IMR-90 (cell line): ENCODE measurements at regions not wholly inside any gene's neighbourhood (a gene's known extent, or its start where the extent isn't known, plus 50 kb on each side); places are given as distances from the start of the nearest gene placed in this dataset.

Experiments used
- ATAC-seq: fragments of 200-7000 bp; cut with Tn5 transposase; 2 replicates; pipeline ENCODE4 v1.9.1; 2020; ENCODE audit warnings: low read depth, mild to moderate bottlenecking, moderate library complexity
- BruUV-seq: library from RNA; stranded (reverse); fragments of 400-500 nt; replicated peaks from 2 replicates; lab custom pipeline; 2021; lab: Mats Ljungman, UMichigan
- CTCF ChIA-PET: fragments of 300-600 bp; formaldehyde crosslinking; extraction: SDS; loops from one replicate; lab custom pipeline; 2021; ENCODE audit warnings: antibody characterized with exemption; lab: Yijun Ruan, JAX
- POLR2A ChIA-PET: fragments of 300-600 bp; sonication (Branson Sonifier 250); formaldehyde crosslinking; loops from one replicate; lab custom pipeline; 2022; ENCODE audit warnings: antibody characterized with exemption; ENCODE audit not compliant: unreplicated experiment; lab: Charles Lee
- DNase-seq: peaks from one replicate; pipeline ENCODE4 v3.0.0; 2013
- H2AFZ ChIP-seq: replicated peaks from 2 replicates; pipeline ENCODE3; 2013; ENCODE audit warnings: low read length, mild to moderate bottlenecking; ENCODE audit not compliant: poor library complexity
- H2AK5ac ChIP-seq: 2 replicates; pipeline ENCODE4 v1.6.1; 2013; ENCODE audit warnings: low read depth, low read length, inconsistent platforms
- H2AK9ac ChIP-seq: replicated peaks from 2 replicates; pipeline ENCODE3; 2013; ENCODE audit warnings: mild to moderate bottlenecking, low read depth, low read length, moderate library complexity; ENCODE audit not compliant: poor library complexity
- H2BK120ac ChIP-seq: 2 replicates; pipeline ENCODE4 v1.6.1; 2013; ENCODE audit warnings: low read depth, low read length, inconsistent platforms
- H2BK15ac ChIP-seq: 3 replicates; pipeline ENCODE4 v1.6.1; 2013; ENCODE audit warnings: low read depth, low read length, inconsistent platforms
- H2BK20ac ChIP-seq: 2 replicates; pipeline ENCODE4 v1.6.1; 2013; ENCODE audit warnings: low read depth, mild to moderate bottlenecking, inconsistent platforms, low read length, moderate library complexity
- H2BK5ac ChIP-seq: 2 replicates; pipeline ENCODE4 v1.6.1; 2013; ENCODE audit warnings: mild to moderate bottlenecking, low read depth, low read length, inconsistent platforms; ENCODE audit not compliant: poor library complexity, severe bottlenecking
- H3K14ac ChIP-seq: replicated peaks from 2 replicates; pipeline ENCODE4 v1.6.1; 2013; ENCODE audit warnings: low read depth, low read length, inconsistent platforms
- H3K18ac ChIP-seq: 2 replicates; pipeline ENCODE4 v1.6.1; 2013; ENCODE audit warnings: low read depth, low read length, control low read depth
- H3K23ac ChIP-seq: 2 replicates; pipeline ENCODE4 v1.6.1; 2013; ENCODE audit warnings: low read depth, low read length, inconsistent platforms
- H3K27ac ChIP-seq: 2 replicates; pipeline ENCODE4 v1.5.1; 2013; ENCODE audit warnings: mild to moderate bottlenecking, control low read depth, low read length; ENCODE audit not compliant: insufficient read depth
- H3K27me3 ChIP-seq: 2 replicates; pipeline ENCODE4 v1.6.1; 2013; ENCODE audit warnings: low read length; ENCODE audit not compliant: control insufficient read depth, insufficient read depth
- H3K36me3 ChIP-seq: 2 replicates; pipeline ENCODE4 v1.6.1; 2013; ENCODE audit warnings: low read length, mixed read lengths; ENCODE audit not compliant: control insufficient read depth, insufficient read depth
- H3K4ac ChIP-seq: 2 replicates; pipeline ENCODE4 v1.6.1; 2013; ENCODE audit warnings: low read depth, low read length, inconsistent platforms
- H3K4me1 ChIP-seq: 2 replicates; pipeline ENCODE4 v1.6.1; 2013; ENCODE audit warnings: low read length, mixed read lengths; ENCODE audit not compliant: control insufficient read depth, insufficient read depth
- H3K4me2 ChIP-seq: 2 replicates; pipeline ENCODE4 v1.6.1; 2013; ENCODE audit warnings: low read depth, mild to moderate bottlenecking, control low read depth, low read length, moderate library complexity
- H3K4me3 ChIP-seq: 2 replicates; pipeline ENCODE4 v1.5.1; 2013; ENCODE audit warnings: low read depth, mild to moderate bottlenecking, control low read depth, low read length, moderate library complexity; ENCODE audit not compliant: insufficient read depth
- H3K56ac ChIP-seq: 2 replicates; pipeline ENCODE4 v1.6.1; 2013; ENCODE audit warnings: low read length, inconsistent platforms; ENCODE audit not compliant: insufficient read depth; ENCODE audit errors: extremely low read depth
- H3K79me1 ChIP-seq, 2 experiments: 2 replicates each; pipeline ENCODE4 v1.6.1; 2013; ENCODE audit warnings: low read length in 2 of 2, inconsistent platforms in 1 of 2, low read depth in 1 of 2
- H3K9ac ChIP-seq: 2 replicates; pipeline ENCODE4 v1.6.1; 2013; ENCODE audit warnings: low read depth, low read length, control low read depth
- H3K9me1 ChIP-seq: 2 replicates; pipeline ENCODE4 v1.6.1; 2013; ENCODE audit warnings: low read length, inconsistent platforms; ENCODE audit not compliant: insufficient read depth
- H3K9me3 ChIP-seq: 2 replicates; pipeline ENCODE4 v1.6.1; 2013; ENCODE audit warnings: low read length; ENCODE audit not compliant: control insufficient read depth, insufficient read depth
- H4K20me1 ChIP-seq: 2 replicates; pipeline ENCODE4 v1.6.1; 2013; ENCODE audit warnings: low read length, inconsistent platforms; ENCODE audit not compliant: insufficient read depth
- H4K5ac ChIP-seq: 2 replicates; pipeline ENCODE4 v1.6.1; 2013; ENCODE audit warnings: mild to moderate bottlenecking, low read depth, low read length, control low read depth
- H4K8ac ChIP-seq, 2 experiments: 2 replicates each; pipeline ENCODE4 v1.6.1; 2013; ENCODE audit warnings: low read depth in 2 of 2, low read length in 2 of 2, control low read depth in 1 of 2, inconsistent platforms in 1 of 2
- H4K91ac ChIP-seq: 2 replicates; pipeline ENCODE4 v1.6.1; 2013; ENCODE audit warnings: low read depth, low read length, inconsistent platforms; ENCODE audit not compliant: insufficient read depth
- BHLHE40 ChIP-seq: fragments of 150-350 bp; IDR thresholded peaks from 2 replicates; pipeline ENCODE4 v1.6.1; 2016; ENCODE audit warnings: mild to moderate bottlenecking, low read depth, low read length
- CEBPB ChIP-seq: IDR thresholded peaks from 2 replicates; pipeline ENCODE4 v1.6.1; 2012; ENCODE audit warnings: low read depth, low read length, improper control_type of control experiment
- FOS ChIP-seq: fragments of 150-350 bp; IDR thresholded peaks from 2 replicates; pipeline ENCODE4 v1.6.1; 2016; ENCODE audit warnings: low read depth, low read length
- MAFK ChIP-seq: IDR thresholded peaks from 2 replicates; pipeline ENCODE4 v1.6.1; 2012; ENCODE audit warnings: low read depth, low read length, improper control_type of control experiment
- MAZ ChIP-seq: IDR thresholded peaks from 2 replicates; pipeline ENCODE4 v1.6.1; 2012; ENCODE audit warnings: low read depth, mild to moderate bottlenecking, low read length, improper control_type of control experiment, moderate library complexity, borderline replicate concordance
- MXI1 ChIP-seq: IDR thresholded peaks from 2 replicates; pipeline ENCODE4 v1.6.1; 2012; ENCODE audit warnings: low read depth, mild to moderate bottlenecking, low read length, moderate library complexity, borderline replicate concordance
- NFE2L2 ChIP-seq: fragments of 150-350 bp; IDR thresholded peaks from 2 replicates; pipeline ENCODE4 v1.6.1; 2016; ENCODE audit warnings: low read depth, mild to moderate bottlenecking, low read length
- POLR2A ChIP-seq: IDR thresholded peaks from 2 replicates; pipeline ENCODE4 v1.6.1; 2012; ENCODE audit warnings: mild to moderate bottlenecking, low read depth, low read length
- RCOR1 ChIP-seq: IDR thresholded peaks from 2 replicates; pipeline ENCODE4 v1.6.1; 2012; ENCODE audit warnings: mild to moderate bottlenecking, low read length, improper control_type of control experiment; ENCODE audit not compliant: insufficient replicate concordance
- SMC3 ChIP-seq: fragments of 150-350 bp; IDR thresholded peaks from 2 replicates; pipeline ENCODE4 v1.6.1; 2016; ENCODE audit warnings: low read depth, mild to moderate bottlenecking, antibody characterized with exemption, low read length, moderate library complexity
- WGBS, 2 experiments: methylation state at CpG; one replicate each; pipeline versions ENCODE4 v1.1.5 to v1.1.7; 2013; ENCODE audit warnings: missing lambda C conversion rate in 2 of 2; ENCODE audit not compliant: insufficient read length in 1 of 2; ENCODE audit errors: extremely low coverage in 2 of 2; 5-methylcytosine and 5-hydroxymethylcytosine counted together
- dilution Hi-C: fragments of 300-500 bp; cut with HindIII; formaldehyde crosslinking; loops from one replicate; pipeline ENCODE4 v1.14.3; 2018; ENCODE audit warnings: low sequenced_read_pairs; ENCODE audit not compliant: unreplicated experiment
- in situ Hi-C: fragments of 300-500 bp; cut with MboI; formaldehyde crosslinking; loops from 3 replicates; pipeline ENCODE4 v1.14.3; 2019; ENCODE audit warnings: low sequenced_read_pairs, inconsistent platforms, mixed read lengths
- intact Hi-C: fragments of 100-400 bp; cut with micrococcal nuclease; formaldehyde crosslinking; loops from 2 replicates; pipeline ENCODE4 v1.10.0; 2022
- TF ChIP-seq, protein P1 (sequence below): fragments of 150-350 bp; IDR thresholded peaks from 2 replicates; pipeline ENCODE4 v1.6.1; 2016; ENCODE audit warnings: low read depth, mild to moderate bottlenecking, low read length, moderate library complexity, borderline replicate concordance
- TF ChIP-seq, protein P2 (sequence below): fragments of 150-350 bp; IDR thresholded peaks from 2 replicates; pipeline ENCODE4 v1.6.1; 2017; ENCODE audit warnings: mild to moderate bottlenecking, antibody characterized with exemption, low read length, low read depth
- TF ChIP-seq, protein P3 (sequence below): conservative IDR thresholded peaks from 2 replicates; pipeline ENCODE4 v1.5.1; 2012; ENCODE audit warnings: mild to moderate bottlenecking, low read depth, low read length, improper control_type of control experiment

DNA sequence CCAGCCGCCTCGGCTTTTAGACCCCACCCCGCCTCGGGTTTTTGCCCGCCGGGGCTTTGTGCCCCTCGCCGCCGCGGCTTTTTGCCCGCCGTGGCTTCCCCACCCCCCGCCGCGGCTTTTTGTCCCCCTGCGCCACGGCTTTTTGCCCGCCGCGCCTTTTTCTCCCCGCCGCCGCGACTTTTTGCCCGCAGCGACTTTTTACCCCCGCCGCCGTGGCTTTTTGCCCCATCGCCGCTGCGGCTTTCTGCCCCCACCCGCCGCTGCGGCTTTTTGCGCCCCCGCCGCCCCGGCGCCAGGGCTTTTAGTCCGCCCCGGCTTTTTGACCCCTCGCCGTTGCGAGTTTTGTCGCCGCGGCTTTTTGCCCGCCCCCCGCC, 474.4 kb downstream of the FAM72C start:
- intact Hi-C loops, result no loop called here
- H3K9me3 ChIP-seq, result no peaks in the 10 kb centered on the region
- H2BK20ac ChIP-seq, result no peak overlapping the region
- H2AK5ac ChIP-seq, result no peak overlapping the region
- H3K23ac ChIP-seq, result no peak overlapping the region
- H3K36me3 ChIP-seq, result no peaks in the 10 kb centered on the region
- ChIA-PET CTCF (no interaction called here), POLR2A (no interaction called here)
- TF ChIP-seq, protein P1, sequence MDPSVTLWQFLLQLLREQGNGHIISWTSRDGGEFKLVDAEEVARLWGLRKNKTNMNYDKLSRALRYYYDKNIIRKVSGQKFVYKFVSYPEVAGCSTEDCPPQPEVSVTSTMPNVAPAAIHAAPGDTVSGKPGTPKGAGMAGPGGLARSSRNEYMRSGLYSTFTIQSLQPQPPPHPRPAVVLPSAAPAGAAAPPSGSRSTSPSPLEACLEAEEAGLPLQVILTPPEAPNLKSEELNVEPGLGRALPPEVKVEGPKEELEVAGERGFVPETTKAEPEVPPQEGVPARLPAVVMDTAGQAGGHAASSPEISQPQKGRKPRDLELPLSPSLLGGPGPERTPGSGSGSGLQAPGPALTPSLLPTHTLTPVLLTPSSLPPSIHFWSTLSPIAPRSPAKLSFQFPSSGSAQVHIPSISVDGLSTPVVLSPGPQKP, result no peak
- TF ChIP-seq NFE2L2 (no peak), CEBPB (no peak), MAZ (no peak), MXI1 (no peak), POLR2A (no peak), SMC3 (no peak), RCOR1 (no peak), FOS (no peak), BHLHE40 (no peak), MAFK (no peak)
- TF ChIP-seq, protein P2, sequence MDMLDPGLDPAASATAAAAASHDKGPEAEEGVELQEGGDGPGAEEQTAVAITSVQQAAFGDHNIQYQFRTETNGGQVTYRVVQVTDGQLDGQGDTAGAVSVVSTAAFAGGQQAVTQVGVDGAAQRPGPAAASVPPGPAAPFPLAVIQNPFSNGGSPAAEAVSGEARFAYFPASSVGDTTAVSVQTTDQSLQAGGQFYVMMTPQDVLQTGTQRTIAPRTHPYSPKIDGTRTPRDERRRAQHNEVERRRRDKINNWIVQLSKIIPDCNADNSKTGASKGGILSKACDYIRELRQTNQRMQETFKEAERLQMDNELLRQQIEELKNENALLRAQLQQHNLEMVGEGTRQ, result no peak
- TF ChIP-seq, protein P3, sequence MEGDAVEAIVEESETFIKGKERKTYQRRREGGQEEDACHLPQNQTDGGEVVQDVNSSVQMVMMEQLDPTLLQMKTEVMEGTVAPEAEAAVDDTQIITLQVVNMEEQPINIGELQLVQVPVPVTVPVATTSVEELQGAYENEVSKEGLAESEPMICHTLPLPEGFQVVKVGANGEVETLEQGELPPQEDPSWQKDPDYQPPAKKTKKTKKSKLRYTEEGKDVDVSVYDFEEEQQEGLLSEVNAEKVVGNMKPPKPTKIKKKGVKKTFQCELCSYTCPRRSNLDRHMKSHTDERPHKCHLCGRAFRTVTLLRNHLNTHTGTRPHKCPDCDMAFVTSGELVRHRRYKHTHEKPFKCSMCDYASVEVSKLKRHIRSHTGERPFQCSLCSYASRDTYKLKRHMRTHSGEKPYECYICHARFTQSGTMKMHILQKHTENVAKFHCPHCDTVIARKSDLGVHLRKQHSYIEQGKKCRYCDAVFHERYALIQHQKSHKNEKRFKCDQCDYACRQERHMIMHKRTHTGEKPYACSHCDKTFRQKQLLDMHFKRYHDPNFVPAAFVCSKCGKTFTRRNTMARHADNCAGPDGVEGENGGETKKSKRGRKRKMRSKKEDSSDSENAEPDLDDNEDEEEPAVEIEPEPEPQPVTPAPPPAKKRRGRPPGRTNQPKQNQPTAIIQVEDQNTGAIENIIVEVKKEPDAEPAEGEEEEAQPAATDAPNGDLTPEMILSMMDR, result no peak
- no peak overlapping the region for H2AFZ ChIP-seq
- no peak overlapping the region for H2BK120ac ChIP-seq
- H3K9me1 ChIP-seq, result no peaks in the 10 kb centered on the region
- H3K9ac ChIP-seq, result no peak overlapping the region
- no peak overlapping the region; the same call in 1 of the 2 replicates for H3K4me2 ChIP-seq
- H3K4me1 ChIP-seq, result no peaks in the 10 kb centered on the region
- H3K18ac ChIP-seq, result no peak overlapping the region
- H3K56ac ChIP-seq, result no peak overlapping the region
- H3K4ac ChIP-seq, result no peak overlapping the region
- H2BK15ac ChIP-seq, result no peak overlapping the region
- no TSS peak for BruUV-seq
- H3K14ac ChIP-seq, result no peak overlapping the region
- dilution Hi-C loops, result no loop called here
- ATAC-seq (no peak), DNase-seq (no peak)
- no peak overlapping the region for H2BK5ac ChIP-seq
- H4K8ac ChIP-seq, result no peak overlapping the region
- no peak overlapping the region for H4K5ac ChIP-seq
- H4K20me1 ChIP-seq, result no peaks in the 10 kb centered on the region
- H3K27me3 ChIP-seq, result peaks cover 3% of the 10 kb centered on the region; the same call in 1 of the 2 replicates
- no peak overlapping the region for H4K91ac ChIP-seq
- 0% methylated on average over 8 of the region's 50 CpGs; no CpG with 5 or more reads in 1 of the 2 experiments for WGBS, 2 experiments
- H3K27ac ChIP-seq, result no peak overlapping the region
- no peak overlapping the region for H3K4me3 ChIP-seq
- in situ Hi-C loops, result no loop called here
- H3K79me1 ChIP-seq, result no peaks in the 10 kb centered on the region
- no peak overlapping the region for H2AK9ac ChIP-seq
